Erythroblast (primary cell): ENCODE measurements at regions not wholly inside any gene's neighbourhood (a gene's known extent, or its start where the extent isn't known, plus 50 kb on each side); places are given as distances from the start of the nearest gene placed in this dataset.

Experiments
- DNase-seq, 2 experiments: peaks; one replicate each; lab custom pipeline; 2025; lab: John Stamatoyannopoulos, UW
- GATA1 ChIP-seq: IDR thresholded peaks from 2 replicates; pipeline ENCODE4 v1.6.1; 2011; ENCODE audit warnings: low read depth, mild to moderate bottlenecking, control low read depth, low read length, moderate library complexity
- POLR2A ChIP-seq: IDR thresholded peaks from 2 replicates; pipeline ENCODE4 v1.6.1; 2011; ENCODE audit warnings: mild to moderate bottlenecking, low read length

DNA sequence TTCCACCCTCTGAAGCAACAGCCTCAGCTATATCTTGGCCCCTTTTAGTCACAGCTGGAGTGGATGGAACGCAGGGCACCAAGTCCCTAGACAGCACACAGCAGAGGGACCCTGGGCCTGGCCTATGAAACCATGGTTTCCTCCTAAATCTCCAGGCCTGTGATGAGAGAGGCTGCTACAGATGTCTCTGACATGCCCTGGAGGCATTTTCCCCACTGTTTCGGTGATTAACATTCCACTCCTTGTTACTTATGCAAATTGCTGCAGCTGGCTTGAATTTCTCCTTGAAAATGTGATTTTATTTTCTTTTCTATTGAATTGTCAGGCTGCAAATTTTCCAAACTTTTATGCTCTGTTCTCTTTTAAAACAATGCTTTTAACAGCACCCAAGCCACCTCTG lies 384.8 kb downstream of the PRR16 start:
- TF ChIP-seq POLR2A (no peak), GATA1 (no peak)
- no peak for DNase-seq

DNA sequence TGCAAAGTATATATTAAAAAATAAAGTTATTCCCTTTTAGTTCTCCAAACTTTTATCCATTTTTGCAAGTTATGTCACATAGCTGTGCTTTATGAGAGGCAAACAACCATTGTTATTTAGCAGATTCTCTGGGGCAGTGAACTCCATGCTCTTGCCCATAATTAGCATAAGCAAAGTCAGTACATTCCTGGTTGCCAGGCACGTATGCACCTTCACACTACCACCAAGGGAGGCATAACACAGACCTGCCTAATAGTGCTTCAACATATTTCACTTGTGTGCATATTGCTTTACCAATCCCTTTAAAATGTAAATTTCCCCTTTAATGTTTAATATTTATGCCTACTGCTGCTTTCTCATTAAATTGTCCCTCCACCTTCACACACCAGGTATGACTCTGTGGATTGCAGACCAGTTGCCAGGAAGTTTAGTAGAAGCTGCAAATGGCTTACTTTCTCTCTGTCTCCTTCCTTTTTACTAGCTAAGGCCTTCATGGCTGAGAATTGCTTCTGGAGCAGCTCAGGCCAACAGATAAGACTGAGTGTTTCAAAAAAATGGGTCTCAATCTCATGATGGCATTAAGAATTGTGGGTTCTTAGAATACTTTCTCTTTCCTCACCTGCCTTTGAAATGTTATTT lies 388.2 kb downstream of the PRR16 start:
- DNase-seq, result no peak
- no peak for TF ChIP-seq POLR2A

- no peak for DNase-seq
- TF ChIP-seq GATA1 (no peak), POLR2A (no peak)
Measured at GRCh38 chr5:120866997-120867396, 402.9 kb downstream of the PRR16 start.

DNA sequence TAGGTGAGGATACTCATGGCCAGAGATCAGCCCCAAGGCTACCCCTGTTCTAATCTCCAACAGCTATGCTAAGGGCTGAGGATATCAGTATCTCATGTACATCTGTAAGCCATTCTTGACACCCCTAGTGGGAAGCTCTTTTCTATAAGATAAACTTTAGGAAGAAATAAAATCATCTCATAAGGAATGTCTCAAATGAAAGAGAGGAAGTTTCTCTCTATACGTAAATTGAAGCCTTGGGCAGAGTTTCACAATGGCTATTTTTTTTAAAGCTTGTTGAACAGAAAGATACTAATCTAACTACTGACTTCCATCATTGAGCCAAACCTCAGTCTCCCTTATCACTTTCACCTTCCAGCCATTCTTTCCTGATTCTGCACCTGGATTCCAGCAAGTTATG lies 405.7 kb downstream of the PRR16 start:
- TF ChIP-seq GATA1 (no peak), POLR2A (no peak)
- no peak for DNase-seq

GRCh38 chr5:120872297-120872696 lies 408.2 kb downstream of the PRR16 start:
- no peak for TF ChIP-seq GATA1
- TF ChIP-seq POLR2A, result no peak
- no peak for DNase-seq

DNA sequence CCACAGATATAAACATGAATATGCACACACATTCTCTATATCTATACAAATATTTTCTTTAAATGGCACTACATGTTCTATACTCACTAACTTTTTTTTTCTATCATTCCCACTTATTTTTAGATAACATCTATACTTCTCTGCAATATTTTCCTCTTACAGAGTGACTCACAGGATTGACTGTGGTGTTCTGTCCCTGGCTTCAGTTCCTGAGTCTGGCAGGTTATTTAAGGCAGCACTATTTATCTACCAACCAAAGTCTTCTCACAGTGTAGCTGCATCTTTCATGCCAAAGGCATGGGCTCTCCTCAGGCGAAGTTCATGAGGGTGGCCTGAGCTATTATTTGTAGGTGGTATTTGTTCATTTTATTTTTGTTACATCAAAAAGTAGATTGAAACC lies 409.0 kb downstream of the PRR16 start:
- DNase-seq, result no peak
- TF ChIP-seq POLR2A (no peak), GATA1 (no peak)

DNA sequence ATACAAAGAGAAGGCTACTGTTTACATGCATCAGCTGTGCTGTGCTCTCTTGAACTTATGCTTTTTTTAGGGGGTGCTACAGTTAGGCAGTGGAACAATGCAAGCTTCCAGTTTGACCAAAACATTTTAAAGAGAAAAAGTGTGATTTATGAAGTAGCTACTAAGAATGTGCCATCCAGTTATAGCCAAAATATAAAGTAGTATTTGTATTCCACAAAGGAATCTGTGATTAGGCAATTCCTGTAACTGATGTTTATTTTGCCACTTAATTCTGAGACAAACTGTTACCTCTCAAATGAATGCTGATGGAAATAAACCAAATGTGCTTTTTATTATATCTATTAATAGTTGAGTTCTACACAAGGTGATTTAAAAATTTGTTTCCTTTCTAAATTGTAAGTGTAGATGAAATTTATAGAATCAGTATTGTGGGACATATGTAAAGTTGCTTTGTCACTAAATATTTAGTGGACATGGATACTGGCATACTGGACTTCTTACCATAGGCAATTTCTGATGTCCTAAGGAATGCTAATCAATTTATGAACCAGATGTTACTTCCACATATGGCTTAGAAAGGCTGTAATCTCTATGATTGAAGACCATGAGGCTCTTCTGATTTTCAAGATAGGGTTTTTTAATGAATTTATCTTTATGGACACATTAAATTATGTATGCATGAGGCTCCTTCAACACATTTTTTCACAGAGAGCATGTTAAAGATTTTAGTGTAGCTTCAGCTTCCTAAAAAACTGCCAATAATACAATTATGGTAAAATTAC lies 410.2 kb downstream of the PRR16 start:
- TF ChIP-seq GATA1, result no peak
- no peak for TF ChIP-seq POLR2A
- no peak for DNase-seq

- TF ChIP-seq POLR2A, result no peak
- no peak for TF ChIP-seq GATA1
- no peak for DNase-seq
Measured at GRCh38 chr5:120882038-120882775, 418.1 kb downstream of the PRR16 start.

GRCh38 chr5:120886351-120886860 lies 422.3 kb downstream of the PRR16 start:
- TF ChIP-seq POLR2A (no peak), GATA1 (no peak)
- DNase-seq, result no peak

DNA sequence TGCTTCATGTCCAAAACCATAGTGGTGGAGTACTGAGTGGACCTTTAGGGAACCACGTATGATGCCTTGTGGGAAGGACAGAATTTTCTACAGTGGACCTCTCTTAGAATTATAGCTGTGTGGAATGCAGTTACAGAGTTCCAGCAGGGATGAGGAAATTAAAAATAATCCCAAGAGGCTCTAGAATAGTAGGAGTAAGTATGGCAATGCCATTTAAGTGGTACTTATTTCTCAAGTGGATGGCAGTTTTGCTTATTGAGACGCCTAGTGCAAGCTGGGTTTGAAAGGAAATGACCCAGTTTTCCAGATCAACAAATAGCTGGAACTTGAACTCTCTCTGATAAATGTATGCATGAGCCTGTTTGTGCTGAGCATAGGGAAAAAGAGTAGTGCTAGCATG lies 431.6 kb downstream of the PRR16 start:
- TF ChIP-seq POLR2A (no peak), GATA1 (no peak)
- DNase-seq, result no peak

DNA sequence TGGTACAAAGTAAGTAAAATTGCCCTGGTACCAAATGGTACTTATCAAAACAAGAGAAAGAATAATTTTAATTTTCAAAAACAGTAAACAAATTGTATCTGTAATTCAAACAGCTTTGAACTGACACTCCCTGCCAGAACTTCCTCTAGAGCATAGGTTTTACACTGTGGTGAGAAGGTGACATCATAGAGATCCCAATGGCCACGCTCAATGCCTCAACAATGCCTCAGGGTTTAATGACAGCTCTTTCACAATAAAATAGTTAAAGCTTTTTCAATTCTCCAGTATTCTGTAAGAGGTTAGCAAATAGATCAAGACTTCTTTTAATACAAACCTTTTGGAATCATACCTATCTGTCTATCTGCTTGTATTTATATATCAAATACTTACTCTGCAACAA lies 437.1 kb downstream of the PRR16 start:
- no peak for TF ChIP-seq POLR2A
- TF ChIP-seq GATA1, result no peak
- no peak for DNase-seq

DNA sequence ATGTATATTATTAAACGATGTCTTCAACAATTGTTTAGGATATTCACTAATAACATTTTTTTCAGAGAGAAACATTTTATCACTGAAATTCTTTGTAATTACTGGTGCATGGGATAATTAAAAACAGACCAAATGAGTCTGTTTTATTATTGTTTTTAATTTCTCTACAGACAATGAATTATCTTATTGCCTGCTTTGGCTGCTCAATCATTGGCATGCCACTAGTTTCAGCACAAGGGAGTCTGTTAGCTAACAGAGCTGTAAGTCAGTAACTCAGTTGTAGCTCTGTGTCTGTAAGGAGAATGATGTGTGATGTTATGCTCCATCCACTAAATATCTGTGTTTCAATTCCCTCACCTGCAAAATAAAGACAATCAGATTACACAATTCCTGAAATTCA lies 443.9 kb downstream of the PRR16 start:
- TF ChIP-seq GATA1 (no peak), POLR2A (no peak)
- no peak for DNase-seq

DNA sequence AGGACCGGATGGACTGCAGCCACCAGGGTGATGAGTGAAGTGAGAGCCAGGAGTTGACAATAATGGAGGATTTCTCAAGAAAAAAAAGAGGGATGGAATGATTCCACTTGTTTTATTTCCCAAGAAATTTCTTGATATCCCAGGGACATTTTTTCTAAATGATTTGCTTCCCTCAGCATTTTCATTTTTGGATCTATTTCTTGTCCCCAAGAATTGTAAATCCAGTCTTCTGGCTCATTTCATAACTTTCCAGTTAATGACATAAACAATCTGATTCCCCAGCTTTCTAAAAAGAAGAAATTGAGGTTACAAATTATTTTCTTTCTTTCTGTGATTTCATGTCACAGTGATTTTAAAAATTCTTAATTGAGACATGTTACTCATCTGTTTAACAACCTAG lies 446.5 kb downstream of the PRR16 start:
- TF ChIP-seq GATA1 (no peak), POLR2A (no peak)

DNA sequence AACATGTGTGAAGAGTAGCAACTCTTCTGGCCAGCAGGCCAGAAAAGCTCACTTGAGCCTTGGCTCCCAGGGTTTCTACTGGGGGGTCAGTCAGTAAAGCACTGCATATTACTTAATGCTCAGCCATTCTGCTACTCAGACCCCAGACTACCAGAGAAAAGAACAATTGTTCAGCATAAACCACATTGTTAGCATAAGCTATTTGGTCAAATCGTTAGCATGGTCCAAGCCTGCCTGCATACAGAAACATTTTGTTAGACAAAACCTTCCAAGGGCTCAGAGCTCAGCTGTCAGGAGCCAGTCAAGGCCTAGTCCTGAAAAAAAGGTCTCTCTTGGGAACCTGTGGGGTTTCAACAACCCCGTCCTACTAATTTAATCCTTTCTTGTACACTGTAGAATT lies 449.3 kb downstream of the PRR16 start:
- DNase-seq, result no peak
- no peak for TF ChIP-seq GATA1
- no peak for TF ChIP-seq POLR2A

More for the DNA sequence above, 446.5 kb downstream of the PRR16 start:
- no peak for DNase-seq
